ENCODE measurements at regions not wholly inside any gene's neighbourhood (a gene's known extent, or its start where the extent isn't known, plus 50 kb on each side); places are given as distances from the start of the nearest gene placed in this dataset.

GRCh38 chr11:119520400-119520799 is 97.4 kb upstream of the THY1 start:
- no peak for DNase-seq

GRCh38 chr11:119519796-119520195 is 96.8 kb upstream of the THY1 start:
- DNase-seq = no peak

- DNase-seq = peak; percentile 49
These were observed 96.1 kb upstream of the THY1 start for GRCh38 chr11:119518746-119519730.

GRCh38 chr11:119515771-119516400 is 92.9 kb upstream of the THY1 start:
- DNase-seq = no peak

- DNase-seq = no peak
These were observed 90.8 kb upstream of the THY1 start for GRCh38 chr11:119513806-119514170.

- DNase-seq = no peak
These were observed 90.3 kb upstream of the THY1 start for GRCh38 chr11:119513131-119513805.

- no peak for DNase-seq
These were observed 89.4 kb upstream of the THY1 start for GRCh38 chr11:119512369-119512768.

- DNase-seq = no peak
These were observed 88.8 kb upstream of the THY1 start for GRCh38 chr11:119511614-119512306.

- peak; percentile 93 for DNase-seq
These were observed 87.0 kb upstream of the THY1 start for GRCh38 chr11:119509969-119510401.

GRCh38 chr11:119509282-119509841 is 86.4 kb upstream of the THY1 start:
- peak; percentile 74 for DNase-seq

GRCh38 chr11:119506436-119506835 is 83.5 kb upstream of the THY1 start:
- no peak for DNase-seq

- DNase-seq = peak; percentile 71
These were observed 82.9 kb upstream of the THY1 start for GRCh38 chr11:119505861-119506260.

GRCh38 chr11:119505071-119505470 is 82.1 kb upstream of the THY1 start:
- no peak for DNase-seq

- no peak for DNase-seq
These were observed 81.4 kb upstream of the THY1 start for GRCh38 chr11:119504371-119504770.

- no peak for DNase-seq
These were observed 78.9 kb upstream of the THY1 start for GRCh38 chr11:119501777-119502405.

GRCh38 chr11:119497717-119498116 is 74.7 kb upstream of the THY1 start:
- DNase-seq = no peak

- no peak for DNase-seq
These were observed 74.0 kb upstream of the THY1 start for GRCh38 chr11:119496997-119497396.

GRCh38 chr11:119496469-119496868 is 73.5 kb upstream of the THY1 start:
- peak; percentile 68 for DNase-seq

GRCh38 chr11:119493712-119494111 is 70.7 kb upstream of the THY1 start:
- DNase-seq = peak; percentile 31

GRCh38 chr11:119491753-119492510 is 69.0 kb upstream of the THY1 start:
- no peak for DNase-seq
